NT2/D1 (cell line): ENCODE measurements at regions not wholly inside any gene's neighbourhood (a gene's known extent, or its start where the extent isn't known, plus 50 kb on each side); places are given as distances from the start of the nearest gene placed in this dataset.
"Not testable (repeated sequence)": the region's sequence is repeated elsewhere in the genome, so short reads cannot be mapped to it uniquely, and the experiment has no call there.

ENCODE experiments used
- DNase-seq: peaks from one replicate; pipeline ENCODE4 v3.0.0-alpha.2; 2011; ENCODE audit warnings: low read depth, low spot score
- H3K27me3 ChIP-seq: 2 replicates; pipeline ENCODE4 v1.6.0; 2011; ENCODE audit warnings: mild to moderate bottlenecking; ENCODE audit not compliant: insufficient read length, insufficient read depth
- H3K36me3 ChIP-seq: 2 replicates; pipeline ENCODE4 v1.6.1; 2011; ENCODE audit warnings: mild to moderate bottlenecking, low read length, mixed read lengths; ENCODE audit not compliant: insufficient read depth, insufficient read length
- H3K4me1 ChIP-seq: 2 replicates; pipeline ENCODE4 v1.5.1; 2011; ENCODE audit not compliant: insufficient read depth, insufficient read length
- H3K4me3 ChIP-seq: 2 replicates; pipeline ENCODE4 v1.5.1; 2011; ENCODE audit warnings: low read depth; ENCODE audit not compliant: insufficient read length
- H3K9ac ChIP-seq: 2 replicates; pipeline ENCODE4 v1.6.0; 2011; ENCODE audit warnings: low read depth; ENCODE audit not compliant: insufficient read length
- H3K9me3 ChIP-seq: 2 replicates; pipeline ENCODE4 v1.5.1; 2011; ENCODE audit warnings: mild to moderate bottlenecking, low read length; ENCODE audit not compliant: insufficient read depth
- SUZ12 ChIP-seq: IDR thresholded peaks from 2 replicates; pipeline ENCODE4 v1.6.1; 2011; ENCODE audit not compliant: insufficient read length, insufficient read depth; ENCODE audit errors: extremely low read depth
- YY1 ChIP-seq: IDR thresholded peaks from 2 replicates; pipeline ENCODE4 v1.6.1; 2011; ENCODE audit not compliant: insufficient read length, insufficient read depth
- ZNF274 ChIP-seq: IDR thresholded peaks from 2 replicates; pipeline ENCODE4 v1.6.1; 2011; ENCODE audit warnings: mild to moderate bottlenecking, low read depth, low read length

GRCh38 chr1:148290881-148291280, 138.8 kb upstream of the NBPF11 start:
- no peak for DNase-seq
- H3K4me1 ChIP-seq = no peaks in the 10 kb centered on the region
- no peaks in the 10 kb centered on the region for H3K36me3 ChIP-seq
- no peak for TF ChIP-seq ZNF274
- no peak overlapping the region for H3K4me3 ChIP-seq
- H3K9me3 ChIP-seq = peaks cover 11% of the 10 kb centered on the region; the same call in 1 of the 2 replicates
- H3K9ac ChIP-seq = no peak overlapping the region
- no peaks in the 10 kb centered on the region for H3K27me3 ChIP-seq

GRCh38 chr1:148289647-148290046, 137.6 kb upstream of the NBPF11 start:
- H3K4me1 ChIP-seq = no peaks in the 10 kb centered on the region
- no peak for DNase-seq
- H3K9ac ChIP-seq = no peak overlapping the region
- TF ChIP-seq YY1 = no peak
- TF ChIP-seq ZNF274 = no peak
- TF ChIP-seq SUZ12 = no peak
- H3K27me3 ChIP-seq = no peaks in the 10 kb centered on the region
- no peak overlapping the region for H3K4me3 ChIP-seq
- H3K9me3 ChIP-seq = peaks cover 7% of the 10 kb centered on the region; the same call in 1 of the 2 replicates
- no peaks in the 10 kb centered on the region for H3K36me3 ChIP-seq

GRCh38 chr1:148285946-148286345, 133.9 kb upstream of the NBPF11 start:
- not testable (repeated sequence) for H3K4me3 ChIP-seq, H3K9ac ChIP-seq, H3K4me1 ChIP-seq, H3K36me3 ChIP-seq, H3K27me3 ChIP-seq, DNase-seq, H3K9me3 ChIP-seq

- not testable (repeated sequence) for H3K9me3 ChIP-seq, H3K36me3 ChIP-seq, H3K4me1 ChIP-seq, DNase-seq, H3K27me3 ChIP-seq
- peak overlapping the region; percentile 53 for H3K4me3 ChIP-seq
- H3K9ac ChIP-seq = peak overlapping the region; percentile 77
Measured at GRCh38 chr1:148280831-148281572, 128.9 kb upstream of the NBPF11 start.

- not testable (repeated sequence) for H3K9ac ChIP-seq
Measured at GRCh38 chr1:148279002-148279542, 127.0 kb upstream of the NBPF11 start.

GRCh38 chr1:148277865-148278279, 125.8 kb upstream of the NBPF11 start:
- H3K9me3 ChIP-seq, H3K27me3 ChIP-seq, H3K36me3 ChIP-seq, H3K4me1 ChIP-seq, H3K4me3 ChIP-seq, DNase-seq: not testable (repeated sequence)
- peak overlapping the region; percentile 17 for H3K9ac ChIP-seq

More at GRCh38 chr1:148279002-148279542, 127.0 kb upstream of the NBPF11 start:
- H3K9me3 ChIP-seq, H3K4me1 ChIP-seq, H3K36me3 ChIP-seq, DNase-seq, H3K27me3 ChIP-seq, H3K4me3 ChIP-seq: not testable (repeated sequence)

- H3K4me1 ChIP-seq, H3K27me3 ChIP-seq, H3K9me3 ChIP-seq: not testable (repeated sequence)
Measured at GRCh38 chr1:148267066-148267465, 115.0 kb upstream of the NBPF11 start.

GRCh38 chr1:148264374-148265276, 112.5 kb upstream of the NBPF11 start:
- no peaks in the 10 kb centered on the region for H3K27me3 ChIP-seq
- TF ChIP-seq SUZ12 (no peak), YY1 (no peak), ZNF274 (no peak)
- H3K9me3 ChIP-seq = no peaks in the 10 kb centered on the region
- peak overlapping the region; percentile 57 for H3K9ac ChIP-seq
- H3K4me3 ChIP-seq = peak overlapping the region; percentile 36
- no peak for DNase-seq
- peaks cover 3% of the 10 kb centered on the region for H3K4me1 ChIP-seq
- no peaks in the 10 kb centered on the region for H3K36me3 ChIP-seq

More at GRCh38 chr1:148267066-148267465, 115.0 kb upstream of the NBPF11 start:
- not testable (repeated sequence) for DNase-seq, H3K9ac ChIP-seq, H3K36me3 ChIP-seq, H3K4me3 ChIP-seq
